ENCODE measurements at regions not wholly inside any gene's neighbourhood (a gene's known extent, or its start where the extent isn't known, plus 50 kb on each side); places are given as distances from the start of the nearest gene placed in this dataset.
A peak's percentile ranks its signal among the peaks of the same experiment; 100 is the strongest.

- Mint-ChIP-seq H3K27ac (no peak overlapping the region), H3K4me1 (peaks cover 14 to 30% (median 21%) of the 10 kb centered on the region in 4 donors), H3K4me3 (peak overlapping the region in 3 of 8 donors; percentile 18 to 52 (median 41)), H3K36me3 (no peaks in the 10 kb centered on the region), H3K27me3 (no peaks in the 10 kb centered on the region), H3K9me3 (peaks cover 0 to 3% (median 0%) of the 10 kb centered on the region in 8 donors)
- ChIA-PET POLR2A (ENCODE audit: partially characterized antibody) (no interaction called here), CTCF (ENCODE audit: partially characterized antibody) (no interaction called here)
- no peaks in the 10 kb centered on the region for H3K36me3 ChIP-seq (ENCODE audit: insufficient read depth, low read length)
- no peak overlapping the region for H3K27ac ChIP-seq (ENCODE audit: low read depth, low read length)
- peaks cover 8% of the 10 kb centered on the region for H3K4me1 ChIP-seq (ENCODE audit: insufficient read depth, low read length)
- H3K4me3 ChIP-seq (ENCODE audit: low read length in 2 of 2), result no peak overlapping the region
- H3K9me3 ChIP-seq (ENCODE audit: control insufficient read depth in 1 of 2, low read length in 2 of 2), result no peaks in the 10 kb centered on the region
- intact Hi-C loops (cut with micrococcal nuclease), result no loop called here
- no peaks in the 10 kb centered on the region for H3K27me3 ChIP-seq (ENCODE audit: insufficient read depth, low read length)
- DNase-seq, result no peak
Observed at GRCh38 chr9:87793292-87793691, 67.4 kb downstream of the CTSL start.

DNA sequence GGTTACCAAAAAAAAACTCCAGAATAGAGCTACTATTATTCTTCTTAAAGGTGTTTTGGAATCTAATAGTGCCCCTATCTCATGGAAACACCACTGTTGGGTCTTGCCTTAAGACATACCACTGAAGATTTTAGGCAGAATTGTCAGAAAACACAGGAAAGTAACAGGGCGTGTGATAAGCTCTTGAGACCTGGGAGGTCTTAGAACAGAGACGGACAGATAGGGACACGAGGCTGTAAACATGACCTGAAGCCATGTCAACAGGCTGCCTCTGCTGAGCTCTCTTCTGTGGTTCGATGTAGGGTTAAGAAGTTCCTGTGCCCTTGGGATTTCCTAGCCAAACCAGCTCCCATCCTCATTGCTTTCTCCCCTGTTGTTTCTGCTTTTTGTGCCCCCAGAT lies 69.3 kb downstream of the CTSL start:
- Histone ChIP-seq H3K4me3 (ENCODE audit: low read length in 2 of 2) (no peak overlapping the region), H3K27ac (ENCODE audit: low read depth, low read length) (no peak overlapping the region), H3K36me3 (ENCODE audit: insufficient read depth, low read length) (no peaks in the 10 kb centered on the region), H3K27me3 (ENCODE audit: insufficient read depth, low read length) (no peaks in the 10 kb centered on the region), H3K9me3 (ENCODE audit: control insufficient read depth in 1 of 2, low read length in 2 of 2) (no peaks in the 10 kb centered on the region), H3K4me1 (ENCODE audit: insufficient read depth, low read length) (peaks cover 8% of the 10 kb centered on the region)
- ChIA-PET CTCF (ENCODE audit: partially characterized antibody) (no interaction called here), POLR2A (ENCODE audit: partially characterized antibody) (no interaction called here)
- Mint-ChIP-seq H3K36me3 (no peaks in the 10 kb centered on the region), H3K4me1 (peaks cover 14 to 30% (median 21%) of the 10 kb centered on the region in 4 donors), H3K9me3 (peaks cover 0 to 3% (median 0%) of the 10 kb centered on the region in 8 donors), H3K4me3 (no peak overlapping the region), H3K27ac (no peak overlapping the region), H3K27me3 (peaks cover 0 to 2% of the 10 kb centered on the region in 2 donors)
- intact Hi-C loops (cut with micrococcal nuclease), result no loop called here
- DNase-seq, result no peak

GRCh38 chr9:87796196-87796595 lies 70.3 kb downstream of the CTSL start:
- ChIA-PET CTCF (ENCODE audit: partially characterized antibody) (no interaction called here), POLR2A (ENCODE audit: partially characterized antibody) (no interaction called here)
- peaks cover 0 to 3% (median 0%) of the 10 kb centered on the region in 8 donors for H3K9me3 Mint-ChIP-seq
- Histone ChIP-seq H3K27ac (ENCODE audit: low read depth, low read length) (no peak overlapping the region), H3K36me3 (ENCODE audit: insufficient read depth, low read length) (no peaks in the 10 kb centered on the region), H3K4me3 (ENCODE audit: low read length in 2 of 2) (no peak overlapping the region), H3K27me3 (ENCODE audit: insufficient read depth, low read length) (no peaks in the 10 kb centered on the region), H3K4me1 (ENCODE audit: insufficient read depth, low read length) (peaks cover 8% of the 10 kb centered on the region), H3K9me3 (ENCODE audit: control insufficient read depth in 1 of 2, low read length in 2 of 2) (no peaks in the 10 kb centered on the region)
- peaks cover 0 to 2% of the 10 kb centered on the region in 2 donors for H3K27me3 Mint-ChIP-seq
- H3K36me3 Mint-ChIP-seq, result no peaks in the 10 kb centered on the region
- DNase-seq, result no peak
- H3K4me3 Mint-ChIP-seq, result no peak overlapping the region
- no peak overlapping the region for H3K27ac Mint-ChIP-seq
- intact Hi-C loops (cut with micrococcal nuclease), result no loop called here
- peaks cover 14 to 30% (median 21%) of the 10 kb centered on the region in 4 donors for H3K4me1 Mint-ChIP-seq

DNA sequence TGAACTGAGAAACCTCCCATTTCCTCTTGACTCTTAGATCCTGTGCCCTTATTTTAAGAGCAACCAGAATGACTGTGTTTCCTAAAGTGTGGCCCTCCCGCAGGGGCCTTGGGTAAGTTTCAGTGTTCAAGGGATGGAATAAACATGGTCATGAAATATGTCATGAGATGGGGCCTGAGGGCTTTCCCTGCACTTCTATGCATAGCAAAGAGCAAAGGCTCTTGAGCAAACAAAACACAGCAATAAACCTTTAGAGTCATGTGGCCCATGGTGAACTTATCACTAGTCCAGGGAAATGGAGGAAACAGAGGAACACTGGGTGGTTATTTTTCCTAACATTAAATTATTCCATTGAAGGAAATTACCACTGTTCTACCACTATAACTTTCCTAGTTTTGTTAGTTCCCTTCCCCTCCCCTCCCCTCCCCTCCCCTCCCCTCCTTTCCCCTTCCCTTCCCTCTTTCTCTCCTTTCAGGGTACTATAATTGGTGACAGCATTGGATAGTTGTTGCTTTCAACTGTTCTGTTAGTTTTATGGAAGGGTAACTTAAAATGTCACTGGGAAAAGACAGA lies 72.4 kb downstream of the CTSL start:
- no peak for DNase-seq
- Mint-ChIP-seq H3K36me3 (no peaks in the 10 kb centered on the region), H3K27ac (no peak overlapping the region), H3K4me3 (no peak overlapping the region), H3K27me3 (peaks cover 0 to 2% of the 10 kb centered on the region in 2 donors), H3K9me3 (peaks cover 0 to 3% (median 0%) of the 10 kb centered on the region in 8 donors), H3K4me1 (peaks cover 5 to 22% (median 11%) of the 10 kb centered on the region in 4 donors)
- Histone ChIP-seq H3K4me1 (ENCODE audit: insufficient read depth, low read length) (peaks cover 8% of the 10 kb centered on the region), H3K36me3 (ENCODE audit: insufficient read depth, low read length) (no peaks in the 10 kb centered on the region), H3K27me3 (ENCODE audit: insufficient read depth, low read length) (no peaks in the 10 kb centered on the region), H3K9me3 (ENCODE audit: control insufficient read depth in 1 of 2, low read length in 2 of 2) (no peaks in the 10 kb centered on the region), H3K4me3 (ENCODE audit: low read length in 2 of 2) (no peak overlapping the region), H3K27ac (ENCODE audit: low read depth, low read length) (no peak overlapping the region)
- ChIA-PET POLR2A (ENCODE audit: partially characterized antibody) (no interaction called here), CTCF (ENCODE audit: partially characterized antibody) (no interaction called here)
- intact Hi-C loops (cut with micrococcal nuclease), result no loop called here

DNA sequence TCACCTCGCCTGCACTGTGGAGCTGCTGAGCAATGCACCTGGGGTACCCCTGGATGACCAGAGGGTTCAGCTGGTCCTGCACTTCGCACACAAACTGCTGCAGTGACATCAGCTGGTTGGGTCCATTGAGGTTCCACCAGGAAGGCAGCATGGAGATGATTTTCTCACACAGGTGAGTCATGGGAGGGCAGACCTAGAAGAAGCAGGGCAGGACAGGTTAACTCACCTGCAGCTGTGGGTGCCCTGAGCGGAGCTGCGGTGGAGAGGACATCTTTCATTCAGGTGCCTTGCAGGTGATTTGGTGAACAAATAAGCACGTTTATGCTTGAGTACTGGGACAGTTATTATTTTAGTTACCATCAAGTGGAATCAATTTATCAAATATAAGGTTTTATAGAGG lies 73.6 kb downstream of the CTSL start:
- Mint-ChIP-seq H3K4me1 (peaks cover 0 to 20% (median 8%) of the 10 kb centered on the region in 4 donors), H3K4me3 (no peak overlapping the region), H3K9me3 (peaks cover 0 to 2% (median 0%) of the 10 kb centered on the region in 8 donors), H3K27me3 (peaks cover 0 to 2% of the 10 kb centered on the region in 2 donors), H3K36me3 (no peaks in the 10 kb centered on the region), H3K27ac (no peak overlapping the region)
- intact Hi-C loops (cut with micrococcal nuclease), result no loop called here
- ChIA-PET CTCF (ENCODE audit: partially characterized antibody) (no interaction called here), POLR2A (ENCODE audit: partially characterized antibody) (no interaction called here)
- Histone ChIP-seq H3K36me3 (ENCODE audit: insufficient read depth, low read length) (no peaks in the 10 kb centered on the region), H3K4me1 (ENCODE audit: insufficient read depth, low read length) (peaks cover 8% of the 10 kb centered on the region), H3K9me3 (ENCODE audit: control insufficient read depth in 1 of 2, low read length in 2 of 2) (no peaks in the 10 kb centered on the region), H3K4me3 (ENCODE audit: low read length in 2 of 2) (no peak overlapping the region), H3K27ac (ENCODE audit: low read depth, low read length) (no peak overlapping the region), H3K27me3 (ENCODE audit: insufficient read depth, low read length) (no peaks in the 10 kb centered on the region)
- DNase-seq, result no peak

DNA sequence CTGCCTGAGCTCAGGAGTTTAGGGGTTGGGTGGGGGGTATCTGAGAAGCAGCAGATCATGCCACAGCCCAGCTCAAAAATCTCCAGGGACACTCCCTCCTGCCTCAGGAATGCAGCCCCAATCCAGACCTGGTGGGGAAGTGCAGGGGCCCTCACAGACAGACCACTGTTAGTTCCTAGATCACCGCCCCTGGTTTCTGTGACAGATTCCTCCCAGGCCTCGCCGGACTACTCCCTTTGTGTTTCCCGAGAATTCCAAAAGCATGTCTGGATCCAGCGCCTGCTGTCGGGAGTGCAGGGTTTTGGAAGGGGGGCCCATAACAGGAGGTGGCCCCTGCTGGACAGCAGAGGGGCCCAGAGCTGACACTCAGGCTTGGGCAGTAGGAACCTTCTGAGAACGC lies 74.5 kb downstream of the CTSL start:
- Histone ChIP-seq H3K4me1 (ENCODE audit: insufficient read depth, low read length) (no peaks in the 10 kb centered on the region), H3K9me3 (ENCODE audit: control insufficient read depth in 1 of 2, low read length in 2 of 2) (no peaks in the 10 kb centered on the region), H3K4me3 (ENCODE audit: low read length in 2 of 2) (no peak overlapping the region), H3K27ac (ENCODE audit: low read depth, low read length) (no peak overlapping the region), H3K36me3 (ENCODE audit: insufficient read depth, low read length) (no peaks in the 10 kb centered on the region), H3K27me3 (ENCODE audit: insufficient read depth, low read length) (no peaks in the 10 kb centered on the region)
- H3K4me1 Mint-ChIP-seq, result peaks cover 0 to 10% (median 3%) of the 10 kb centered on the region in 4 donors
- H3K27me3 Mint-ChIP-seq, result peaks cover 0 to 2% of the 10 kb centered on the region in 2 donors
- H3K9me3 Mint-ChIP-seq, result peaks cover 0 to 2% (median 0%) of the 10 kb centered on the region in 8 donors
- CTCF ChIA-PET (ENCODE audit: partially characterized antibody), result no interaction called here
- intact Hi-C loops (cut with micrococcal nuclease), result no loop called here
- H3K4me3 Mint-ChIP-seq, result no peak overlapping the region
- H3K36me3 Mint-ChIP-seq, result no peaks in the 10 kb centered on the region
- no peak overlapping the region for H3K27ac Mint-ChIP-seq
- DNase-seq, result no peak
- POLR2A ChIA-PET (ENCODE audit: partially characterized antibody), result no interaction called here

- Mint-ChIP-seq H3K4me3 (no peak overlapping the region), H3K27ac (no peak overlapping the region), H3K4me1 (peaks cover 0 to 5% (median 1%) of the 10 kb centered on the region in 4 donors), H3K36me3 (no peaks in the 10 kb centered on the region), H3K27me3 (peaks cover 0 to 2% of the 10 kb centered on the region in 2 donors), H3K9me3 (peaks cover 0 to 2% (median 0%) of the 10 kb centered on the region in 8 donors)
- Histone ChIP-seq H3K36me3 (ENCODE audit: insufficient read depth, low read length) (no peaks in the 10 kb centered on the region), H3K4me3 (ENCODE audit: low read length in 2 of 2) (no peak overlapping the region), H3K9me3 (ENCODE audit: control insufficient read depth in 1 of 2, low read length in 2 of 2) (no peaks in the 10 kb centered on the region), H3K4me1 (ENCODE audit: insufficient read depth, low read length) (no peaks in the 10 kb centered on the region), H3K27me3 (ENCODE audit: insufficient read depth, low read length) (no peaks in the 10 kb centered on the region), H3K27ac (ENCODE audit: low read depth, low read length) (no peak overlapping the region)
- intact Hi-C loops (cut with micrococcal nuclease), result no loop called here
- ChIA-PET CTCF (ENCODE audit: partially characterized antibody) (no interaction called here), POLR2A (ENCODE audit: partially characterized antibody) (no interaction called here)
- no peak for DNase-seq
Observed at GRCh38 chr9:87801013-87801412, 75.1 kb downstream of the CTSL start.

DNA sequence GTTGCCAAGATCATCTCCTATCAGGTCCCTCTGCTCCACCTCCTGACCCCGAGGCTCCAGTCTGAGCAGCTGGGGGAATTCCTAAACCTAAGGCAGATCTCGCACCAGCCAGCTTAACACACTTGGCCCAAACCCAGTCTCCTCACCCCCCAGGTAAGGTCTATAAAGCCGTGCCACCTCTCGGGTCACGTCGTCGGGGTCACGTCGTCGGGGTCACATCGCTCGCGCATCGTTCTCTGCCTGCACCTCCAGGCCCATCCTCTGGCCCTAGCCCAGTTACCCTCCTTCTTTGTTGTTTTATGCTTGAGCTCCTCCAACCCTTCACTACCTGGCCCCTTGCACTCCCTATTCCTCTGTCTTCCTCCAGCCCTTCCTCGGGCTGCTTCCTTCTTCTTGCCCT lies 77.2 kb downstream of the CTSL start:
- intact Hi-C loops (cut with micrococcal nuclease), result no loop called here
- DNase-seq, result no peak
- Mint-ChIP-seq H3K27me3 (peaks cover 2 to 3% of the 10 kb centered on the region in 2 donors), H3K4me1 (no peaks in the 10 kb centered on the region), H3K36me3 (no peaks in the 10 kb centered on the region), H3K4me3 (no peak overlapping the region), H3K27ac (no peak overlapping the region), H3K9me3 (peaks cover 0 to 4% (median 0%) of the 10 kb centered on the region in 8 donors)
- ChIA-PET CTCF (ENCODE audit: partially characterized antibody) (no interaction called here), POLR2A (ENCODE audit: partially characterized antibody) (no interaction called here)
- Histone ChIP-seq H3K36me3 (ENCODE audit: insufficient read depth, low read length) (no peaks in the 10 kb centered on the region), H3K4me1 (ENCODE audit: insufficient read depth, low read length) (no peaks in the 10 kb centered on the region), H3K27me3 (ENCODE audit: insufficient read depth, low read length) (no peaks in the 10 kb centered on the region), H3K9me3 (ENCODE audit: control insufficient read depth in 1 of 2, low read length in 2 of 2) (no peaks in the 10 kb centered on the region), H3K27ac (ENCODE audit: low read depth, low read length) (no peak overlapping the region), H3K4me3 (ENCODE audit: low read length in 2 of 2) (no peak overlapping the region)

Data from CD4-positive, alpha-beta memory T cell (primary cell).